Hepatocyte (in vitro differentiated cells): ENCODE measurements at regions not wholly inside any gene's neighbourhood (a gene's known extent, or its start where the extent isn't known, plus 50 kb on each side); places are given as distances from the start of the nearest gene placed in this dataset.
"Not testable (repeated sequence)": the region's sequence is repeated elsewhere in the genome, so short reads cannot be mapped to it uniquely, and the experiment has no call there.

Experiments used
- CTCF ChIP-seq: fragments of 200-600 bp; sonication (generic); IDR thresholded peaks from 2 replicates; pipeline ENCODE4 v1.5.1; 2016; ENCODE audit warnings: antibody characterized with exemption, mild to moderate bottlenecking; ENCODE audit not compliant: poor library complexity
- EZH2 ChIP-seq: fragments of 200-600 bp; sonication (generic); IDR thresholded peaks from 2 replicates; pipeline ENCODE4 v1.6.1; 2016; ENCODE audit warnings: antibody characterized with exemption, mild to moderate bottlenecking, borderline replicate concordance

GRCh38 chr9:61402692-61403091, 212.9 kb downstream of the SPATA31A7 start:
- TF ChIP-seq CTCF, EZH2: not testable (repeated sequence)
